ENCODE measurements at regions not wholly inside any gene's neighbourhood (a gene's known extent, or its start where the extent isn't known, plus 50 kb on each side); places are given as distances from the start of the nearest gene placed in this dataset.
A peak's percentile ranks its signal among the peaks of the same experiment; 100 is the strongest.

- no peak overlapping the region for H3K4me3 ChIP-seq (IDR thresholded peaks at IDR 0.05; ENCODE audit: insufficient read depth, low read depth, low read length)
- H3K4me1 ChIP-seq (ENCODE audit: low read depth, poor library complexity, severe bottlenecking) = peaks cover 18% of the 10 kb centered on the region
- no peaks in the 10 kb centered on the region for H3K36me3 ChIP-seq (ENCODE audit: insufficient read depth)
- no peaks in the 10 kb centered on the region for H3K27me3 ChIP-seq (ENCODE audit: insufficient read depth, low read depth)
- no peak overlapping the region for H3K27ac ChIP-seq
- H3K79me2 ChIP-seq (ENCODE audit: insufficient read depth, low read depth) = no peaks in the 10 kb centered on the region
- TF ChIP-seq, protein P1, sequence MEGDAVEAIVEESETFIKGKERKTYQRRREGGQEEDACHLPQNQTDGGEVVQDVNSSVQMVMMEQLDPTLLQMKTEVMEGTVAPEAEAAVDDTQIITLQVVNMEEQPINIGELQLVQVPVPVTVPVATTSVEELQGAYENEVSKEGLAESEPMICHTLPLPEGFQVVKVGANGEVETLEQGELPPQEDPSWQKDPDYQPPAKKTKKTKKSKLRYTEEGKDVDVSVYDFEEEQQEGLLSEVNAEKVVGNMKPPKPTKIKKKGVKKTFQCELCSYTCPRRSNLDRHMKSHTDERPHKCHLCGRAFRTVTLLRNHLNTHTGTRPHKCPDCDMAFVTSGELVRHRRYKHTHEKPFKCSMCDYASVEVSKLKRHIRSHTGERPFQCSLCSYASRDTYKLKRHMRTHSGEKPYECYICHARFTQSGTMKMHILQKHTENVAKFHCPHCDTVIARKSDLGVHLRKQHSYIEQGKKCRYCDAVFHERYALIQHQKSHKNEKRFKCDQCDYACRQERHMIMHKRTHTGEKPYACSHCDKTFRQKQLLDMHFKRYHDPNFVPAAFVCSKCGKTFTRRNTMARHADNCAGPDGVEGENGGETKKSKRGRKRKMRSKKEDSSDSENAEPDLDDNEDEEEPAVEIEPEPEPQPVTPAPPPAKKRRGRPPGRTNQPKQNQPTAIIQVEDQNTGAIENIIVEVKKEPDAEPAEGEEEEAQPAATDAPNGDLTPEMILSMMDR (conservative IDR thresholded peaks at IDR 0.05; ENCODE audit: low read depth, low read length) = no peak
- H2AFZ ChIP-seq (ENCODE audit: low read depth) = no peak overlapping the region
- H3K4me2 ChIP-seq = peak overlapping the region; percentile 54; the same call in 1 of the 2 replicates
- no peaks in the 10 kb centered on the region for H4K20me1 ChIP-seq (ENCODE audit: insufficient read depth)
- H3K9ac ChIP-seq = no peak overlapping the region
Measured at GRCh38 chrX:9258421-9259104, 206.3 kb upstream of the TBL1X start.

GRCh38 chrX:9260603-9261002 is 204.3 kb upstream of the TBL1X start:
- Histone ChIP-seq H3K36me3 (ENCODE audit: insufficient read depth) (no peaks in the 10 kb centered on the region), H3K27me3 (ENCODE audit: insufficient read depth, low read depth) (no peaks in the 10 kb centered on the region), H3K4me2 (no peak overlapping the region), H3K79me2 (ENCODE audit: insufficient read depth, low read depth) (no peaks in the 10 kb centered on the region), H3K9ac (no peak overlapping the region), H3K27ac (no peak overlapping the region), H3K4me1 (ENCODE audit: low read depth, poor library complexity, severe bottlenecking) (peaks cover 18% of the 10 kb centered on the region), H2AFZ (ENCODE audit: low read depth) (no peak overlapping the region), H4K20me1 (ENCODE audit: insufficient read depth) (no peaks in the 10 kb centered on the region), H3K4me3 (IDR thresholded peaks at IDR 0.05; ENCODE audit: insufficient read depth, low read depth, low read length) (no peak overlapping the region)
- TF ChIP-seq, protein P1 (conservative IDR thresholded peaks at IDR 0.05; ENCODE audit: low read depth, low read length) = no peak

DNA sequence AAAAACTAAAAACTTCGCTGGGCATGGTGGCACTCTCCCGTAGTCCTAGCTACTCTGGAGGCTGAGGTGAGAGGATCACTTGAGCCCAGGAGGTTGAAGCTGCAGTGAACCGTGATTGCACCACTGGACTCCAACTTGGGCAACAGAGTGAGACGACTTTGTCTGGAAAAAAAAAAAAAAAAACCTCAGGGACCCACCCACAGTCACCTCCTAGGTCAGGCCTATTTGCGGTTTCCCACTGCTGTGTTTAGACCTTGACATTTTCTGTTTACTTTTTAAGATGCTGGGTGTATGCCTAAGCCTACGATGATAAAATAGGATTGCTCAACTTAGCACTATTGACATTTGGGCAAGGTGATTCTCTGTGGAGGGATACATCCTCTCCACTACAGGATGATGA is 197.4 kb upstream of the TBL1X start:
- Histone ChIP-seq H3K27me3 (ENCODE audit: insufficient read depth, low read depth) (no peaks in the 10 kb centered on the region), H3K27ac (no peak overlapping the region), H2AFZ (ENCODE audit: low read depth) (no peak overlapping the region), H3K36me3 (ENCODE audit: insufficient read depth) (no peaks in the 10 kb centered on the region), H3K9ac (no peak overlapping the region), H3K4me1 (ENCODE audit: low read depth, poor library complexity, severe bottlenecking) (no peaks in the 10 kb centered on the region), H4K20me1 (ENCODE audit: insufficient read depth) (no peaks in the 10 kb centered on the region), H3K79me2 (ENCODE audit: insufficient read depth, low read depth) (no peaks in the 10 kb centered on the region), H3K4me3 (IDR thresholded peaks at IDR 0.05; ENCODE audit: insufficient read depth, low read depth, low read length) (no peak overlapping the region), H3K4me2 (no peak overlapping the region)
- TF ChIP-seq, protein P1 (conservative IDR thresholded peaks at IDR 0.05; ENCODE audit: low read depth, low read length) = no peak

- TF ChIP-seq, protein P1 (conservative IDR thresholded peaks at IDR 0.05; ENCODE audit: low read depth, low read length) = no peak
- no peak overlapping the region for H3K4me3 ChIP-seq (IDR thresholded peaks at IDR 0.05; ENCODE audit: insufficient read depth, low read depth, low read length)
- no peaks in the 10 kb centered on the region for H3K36me3 ChIP-seq (ENCODE audit: insufficient read depth)
- no peak overlapping the region for H3K27ac ChIP-seq
- H3K4me2 ChIP-seq = no peak overlapping the region
- H2AFZ ChIP-seq (ENCODE audit: low read depth) = no peak overlapping the region
- no peaks in the 10 kb centered on the region for H3K27me3 ChIP-seq (ENCODE audit: insufficient read depth, low read depth)
- no peak overlapping the region for H3K9ac ChIP-seq
- H4K20me1 ChIP-seq (ENCODE audit: insufficient read depth) = no peaks in the 10 kb centered on the region
- H3K79me2 ChIP-seq (ENCODE audit: insufficient read depth, low read depth) = no peaks in the 10 kb centered on the region
- no peaks in the 10 kb centered on the region for H3K4me1 ChIP-seq (ENCODE audit: low read depth, poor library complexity, severe bottlenecking)
Measured at GRCh38 chrX:9269134-9269533, 195.7 kb upstream of the TBL1X start.
